HEK293T (cell line): ENCODE measurements at regions not wholly inside any gene's neighbourhood (a gene's known extent, or its start where the extent isn't known, plus 50 kb on each side); places are given as distances from the start of the nearest gene placed in this dataset.

Experiments
- CTCF ChIA-PET: fragments of 350-600 bp; formaldehyde crosslinking; extraction: SDS; loops from one replicate; lab custom pipeline; 2021; ENCODE audit warnings: antibody characterized with exemption, inconsistent platforms; lab: Yijun Ruan, JAX
- POLR2A ChIA-PET: fragments of 350-600 bp; formaldehyde crosslinking; extraction: SDS; loops from one replicate; lab custom pipeline; 2020; ENCODE audit warnings: antibody characterized with exemption, inconsistent platforms; lab: Yijun Ruan, JAX
- DNase-seq: peaks from one replicate; pipeline ENCODE4 v3.0.0; 2012; ENCODE audit warnings: mixed read lengths; ENCODE audit errors: extremely low spot score
- ARNT ChIP-seq: fragments of 450-650 bp; IDR thresholded peaks from 2 replicates; pipeline ENCODE4 v1.6.1; 2017; ENCODE audit warnings: mild to moderate bottlenecking
- BHLHE40 ChIP-seq: fragments of 450-650 bp; IDR thresholded peaks from 2 replicates; pipeline ENCODE4 v1.6.1; 2016; ENCODE audit warnings: mild to moderate bottlenecking, moderate library complexity, borderline replicate concordance
- CTBP1 ChIP-seq: fragments of 450-650 bp; IDR thresholded peaks from 2 replicates; pipeline ENCODE4 v1.6.1; 2016; ENCODE audit warnings: borderline replicate concordance
- ELF4 ChIP-seq: fragments of 450-650 bp; IDR thresholded peaks from 2 replicates; pipeline ENCODE4 v1.6.1; 2017; ENCODE audit warnings: antibody characterized with exemption
- FOXA1 ChIP-seq: fragments of 450-650 bp; IDR thresholded peaks from 2 replicates; pipeline ENCODE4 v1.6.1; 2016; ENCODE audit warnings: mild to moderate bottlenecking
- FOXK2 ChIP-seq: fragments of 450-650 bp; IDR thresholded peaks from 2 replicates; pipeline ENCODE4 v1.6.1; 2016; ENCODE audit warnings: mild to moderate bottlenecking
- FOXM1 ChIP-seq: fragments of 450-650 bp; IDR thresholded peaks from 2 replicates; pipeline ENCODE4 v1.6.1; 2017; ENCODE audit warnings: mild to moderate bottlenecking, borderline replicate concordance
- HDGF ChIP-seq: fragments of 450-650 bp; IDR thresholded peaks from 2 replicates; pipeline ENCODE4 v1.6.1; 2017; ENCODE audit warnings: antibody characterized with exemption, borderline replicate concordance
- L3MBTL2 ChIP-seq: fragments of 450-650 bp; conservative IDR thresholded peaks from 2 replicates; pipeline ENCODE4 v1.6.1; 2016; ENCODE audit warnings: mild to moderate bottlenecking
- LEF1 ChIP-seq: fragments of 450-650 bp; IDR thresholded peaks from 2 replicates; pipeline ENCODE4 v1.6.1; 2017; ENCODE audit warnings: mild to moderate bottlenecking, borderline replicate concordance
- NFRKB ChIP-seq: fragments of 450-650 bp; IDR thresholded peaks from 2 replicates; pipeline ENCODE4 v1.6.1; 2016; ENCODE audit warnings: mild to moderate bottlenecking, moderate library complexity
- SP1 ChIP-seq: fragments of 450-650 bp; IDR thresholded peaks from 2 replicates; pipeline ENCODE4 v1.6.1; 2017
- SUZ12 ChIP-seq: fragments of 450-650 bp; IDR thresholded peaks from 2 replicates; pipeline ENCODE4 v1.6.1; 2016; ENCODE audit warnings: mild to moderate bottlenecking
- TARDBP ChIP-seq: fragments of 450-650 bp; IDR thresholded peaks from 2 replicates; pipeline ENCODE4 v1.6.1; 2016
- ZNF384 ChIP-seq: fragments of 450-650 bp; IDR thresholded peaks from 2 replicates; pipeline ENCODE4 v1.6.1; 2016
- TF ChIP-seq, protein P1 (sequence below): fragments of 450-650 bp; IDR thresholded peaks from 2 replicates; pipeline ENCODE4 v1.6.1; 2016

DNA sequence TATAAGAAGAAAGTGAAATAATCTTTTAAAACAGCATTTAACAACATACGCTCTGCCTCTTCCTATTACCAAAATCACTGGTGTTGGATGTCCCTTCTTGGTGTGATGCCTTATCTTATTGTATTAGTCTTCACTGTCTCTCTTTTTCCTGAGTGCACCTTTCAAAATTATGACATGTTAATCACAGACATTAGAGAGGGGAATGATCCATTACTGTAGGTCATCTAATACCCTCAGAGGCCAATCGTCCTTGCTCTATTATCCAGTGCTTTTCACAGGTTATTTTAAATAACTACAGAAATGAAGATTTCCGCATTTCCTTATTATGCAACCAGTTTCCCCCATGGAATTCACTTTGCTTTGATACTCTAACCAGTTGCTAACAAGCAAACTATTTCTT lies 1292.7 kb downstream of the MAT2B start:
- TF ChIP-seq TARDBP (no peak), ARNT (no peak), BHLHE40 (no peak), NFRKB (no peak), CTBP1 (no peak), FOXA1 (no peak), HDGF (no peak), ELF4 (no peak), SUZ12 (no peak)
- TF ChIP-seq, protein P1, sequence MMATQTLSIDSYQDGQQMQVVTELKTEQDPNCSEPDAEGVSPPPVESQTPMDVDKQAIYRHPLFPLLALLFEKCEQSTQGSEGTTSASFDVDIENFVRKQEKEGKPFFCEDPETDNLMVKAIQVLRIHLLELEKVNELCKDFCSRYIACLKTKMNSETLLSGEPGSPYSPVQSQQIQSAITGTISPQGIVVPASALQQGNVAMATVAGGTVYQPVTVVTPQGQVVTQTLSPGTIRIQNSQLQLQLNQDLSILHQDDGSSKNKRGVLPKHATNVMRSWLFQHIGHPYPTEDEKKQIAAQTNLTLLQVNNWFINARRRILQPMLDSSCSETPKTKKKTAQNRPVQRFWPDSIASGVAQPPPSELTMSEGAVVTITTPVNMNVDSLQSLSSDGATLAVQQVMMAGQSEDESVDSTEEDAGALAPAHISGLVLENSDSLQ: no peak
- ChIA-PET CTCF (no interaction called here), POLR2A (no interaction called here)
- no peak for DNase-seq

DNA sequence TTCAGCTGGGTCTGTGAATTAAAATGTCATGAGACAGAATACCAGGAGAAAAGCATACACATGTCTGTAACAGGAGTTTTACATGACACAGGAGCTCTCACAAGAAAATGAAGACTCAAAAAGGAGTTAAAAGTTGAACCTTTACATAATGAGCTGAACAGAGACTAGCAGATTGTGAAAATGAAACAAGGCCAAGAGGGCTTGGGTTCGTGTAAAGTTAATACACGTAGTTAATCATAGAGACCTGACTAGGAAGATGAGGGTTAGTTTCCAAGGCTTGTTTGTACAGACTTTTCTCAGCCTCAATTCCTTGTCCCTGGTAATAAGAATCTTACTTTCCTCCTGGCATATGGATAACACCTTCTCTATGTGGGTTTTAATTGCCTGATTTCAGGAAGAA lies 1294.0 kb downstream of the MAT2B start:
- ChIA-PET POLR2A (no interaction called here), CTCF (no interaction called here)
- TF ChIP-seq ELF4 (no peak), LEF1 (no peak), SUZ12 (no peak), ZNF384 (no peak), TARDBP (no peak), SP1 (no peak), NFRKB (no peak), FOXK2 (no peak), FOXM1 (no peak), CTBP1 (no peak), ARNT (no peak), HDGF (no peak), FOXA1 (no peak), BHLHE40 (no peak), L3MBTL2 (no peak)
- TF ChIP-seq, protein P1: no peak
- no peak for DNase-seq

DNA sequence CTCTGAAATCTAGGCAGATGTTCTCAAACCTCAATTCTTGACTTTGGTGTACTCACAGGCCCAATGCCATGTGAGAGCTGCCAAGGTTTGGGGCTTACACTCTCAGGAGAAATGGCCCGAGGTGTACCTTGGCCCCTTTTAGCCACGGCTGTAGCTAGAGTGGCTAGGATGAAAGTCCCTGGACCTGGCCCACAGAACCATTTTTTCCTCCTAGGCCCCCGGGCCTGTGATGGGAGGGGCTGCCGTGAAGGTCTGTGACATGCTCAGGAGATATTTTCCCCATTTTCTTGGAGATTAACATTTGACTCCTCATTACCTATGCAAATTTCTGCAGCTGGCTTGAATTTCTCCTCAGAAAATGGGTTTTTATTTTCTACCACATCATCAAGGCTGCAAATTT lies 1296.5 kb downstream of the MAT2B start:
- POLR2A ChIA-PET: no interaction called here
- no peak for TF ChIP-seq ZNF384
- no peak for TF ChIP-seq HDGF
- TF ChIP-seq FOXM1: no peak
- no peak for TF ChIP-seq L3MBTL2
- TF ChIP-seq FOXA1: no peak
- no peak for TF ChIP-seq LEF1
- no peak for TF ChIP-seq FOXK2
- TF ChIP-seq CTBP1: no peak
- TF ChIP-seq ARNT: no peak
- TF ChIP-seq SUZ12: no peak
- TF ChIP-seq ELF4: no peak
- TF ChIP-seq, protein P1: no peak
- no peak for TF ChIP-seq TARDBP
- TF ChIP-seq NFRKB: no peak
- no peak for TF ChIP-seq BHLHE40
- TF ChIP-seq SP1: no peak
- DNase-seq: no peak
- CTCF ChIA-PET: no interaction called here

DNA sequence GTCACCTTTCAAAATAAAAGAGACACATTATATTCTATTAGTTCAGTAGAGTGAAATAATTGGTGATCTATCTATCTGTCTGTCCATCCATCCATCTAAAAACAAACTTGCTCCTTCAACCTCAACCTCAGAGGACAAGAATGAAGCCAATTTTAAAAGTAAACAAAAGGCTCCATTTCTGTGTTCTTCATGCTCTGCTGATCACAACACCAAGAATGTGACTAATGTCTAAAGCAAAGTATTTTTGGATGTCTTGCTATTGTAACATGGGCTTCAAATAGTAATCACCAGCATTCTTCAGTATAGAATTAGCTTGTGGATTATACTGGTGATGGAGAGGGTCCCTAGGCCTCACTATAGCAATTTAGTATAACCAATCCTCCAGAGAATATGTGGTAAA lies 1304.4 kb downstream of the MAT2B start:
- ChIA-PET CTCF (no interaction called here), POLR2A (no interaction called here)
- DNase-seq: no peak
- TF ChIP-seq FOXK2 (no peak), L3MBTL2 (no peak), BHLHE40 (no peak), LEF1 (no peak), SUZ12 (no peak), ZNF384 (no peak), FOXM1 (no peak), ELF4 (no peak), SP1 (no peak), FOXA1 (no peak), NFRKB (no peak), TARDBP (no peak), HDGF (no peak), CTBP1 (no peak), ARNT (no peak)
- TF ChIP-seq, protein P1: no peak

DNA sequence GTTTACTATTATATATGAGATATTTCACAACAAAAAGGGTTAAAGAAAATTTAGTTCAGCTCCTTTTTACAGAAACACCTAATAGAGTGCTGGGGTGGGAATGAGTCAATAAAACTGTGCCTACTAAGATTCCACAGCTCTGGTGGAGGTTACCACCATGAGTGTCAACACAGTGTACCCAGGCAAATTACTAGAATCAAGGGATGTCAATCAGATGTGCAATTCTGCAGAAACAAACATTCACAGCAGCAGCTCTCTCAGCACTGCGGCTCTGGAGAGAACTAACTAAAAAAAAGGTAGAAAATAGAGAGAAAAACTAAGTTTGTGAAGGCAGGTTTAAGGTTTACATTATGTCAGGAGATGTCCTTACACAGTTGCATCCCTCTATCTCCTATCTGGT lies 1313.0 kb downstream of the MAT2B start:
- no peak for TF ChIP-seq ARNT
- no peak for TF ChIP-seq ZNF384
- TF ChIP-seq SP1: no peak
- no peak for TF ChIP-seq FOXM1
- no peak for TF ChIP-seq FOXA1
- no peak for TF ChIP-seq TARDBP
- no peak for TF ChIP-seq HDGF
- no peak for TF ChIP-seq L3MBTL2
- TF ChIP-seq BHLHE40: no peak
- TF ChIP-seq ELF4: no peak
- ChIA-PET POLR2A (no interaction called here), CTCF (no interaction called here)
- no peak for DNase-seq

DNA sequence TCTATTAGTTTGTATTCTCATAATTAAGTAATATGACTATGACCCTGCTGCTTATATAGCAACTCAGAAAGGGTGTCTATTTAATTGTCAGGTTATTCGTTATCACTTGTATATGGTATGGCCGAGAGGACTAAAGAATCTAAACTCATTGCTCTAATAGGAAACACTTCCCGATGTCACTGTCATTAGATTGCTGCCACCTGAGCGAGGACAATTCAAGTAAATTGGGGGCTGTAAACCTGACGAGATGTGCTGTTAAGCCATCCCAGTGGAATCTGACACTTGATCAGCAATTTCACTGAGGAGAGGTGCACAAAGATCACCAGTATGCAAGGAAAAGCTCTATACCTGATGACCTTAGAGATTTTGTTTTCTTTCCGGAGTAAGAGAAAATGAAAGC lies 1319.3 kb downstream of the MAT2B start:
- no peak for DNase-seq

More for the DNA sequence above, 1319.3 kb downstream of the MAT2B start:
- ChIA-PET CTCF (no interaction called here), POLR2A (no interaction called here)
- no peak for TF ChIP-seq FOXA1
- no peak for TF ChIP-seq CTBP1
- TF ChIP-seq L3MBTL2: no peak
- no peak for TF ChIP-seq NFRKB
- no peak for TF ChIP-seq ARNT
- TF ChIP-seq BHLHE40: no peak
- no peak for TF ChIP-seq LEF1
- TF ChIP-seq, protein P1: no peak
- no peak for TF ChIP-seq HDGF
- TF ChIP-seq TARDBP: no peak
- no peak for TF ChIP-seq ELF4
- TF ChIP-seq ZNF384: no peak
